WTC11 (cell line): ENCODE measurements at regions not wholly inside any gene's neighbourhood (a gene's known extent, or its start where the extent isn't known, plus 50 kb on each side); places are given as distances from the start of the nearest gene placed in this dataset.

Experiments
- ATAC-seq: fragments of 200-7000 bp; cut with Tn5 transposase; 2 replicates; pipeline ENCODE4 v1.10.0; 2021; ENCODE audit warnings: mild to moderate bottlenecking, moderate library complexity
- CTCF ChIA-PET: fragments of 300-600 bp; sonication (Branson Sonifier 250); formaldehyde crosslinking; loops from one replicate; lab custom pipeline; 2021; ENCODE audit warnings: antibody characterized with exemption; lab: Charles Lee
- POLR2A ChIA-PET: fragments of 350-600 bp; sonication (Branson Sonifier 250); formaldehyde crosslinking; loops from one replicate; lab custom pipeline; 2021; ENCODE audit warnings: antibody characterized with exemption; lab: Charles Lee
- DNase-seq: peaks from one replicate; pipeline ENCODE4 v3.0.0; 2021; ENCODE audit warnings: low spot score
- H3K27ac Mint-ChIP-seq: 2 replicates; pipeline ENCODE4 v1.8.0; 2021; ENCODE audit warnings: mixed read lengths
- H3K27me3 Mint-ChIP-seq: 2 replicates; pipeline ENCODE4 v1.8.0; 2021; ENCODE audit warnings: low read depth, mild to moderate bottlenecking, moderate library complexity, mixed read lengths
- H3K36me3 Mint-ChIP-seq: 2 replicates; pipeline ENCODE4 v1.8.0; 2021; ENCODE audit warnings: mixed read lengths
- H3K4me1 Mint-ChIP-seq: 2 replicates; pipeline ENCODE4 v1.8.0; 2022; ENCODE audit warnings: mixed read lengths
- H3K4me3 Mint-ChIP-seq: 2 replicates; pipeline ENCODE4 v1.8.0; 2021; ENCODE audit warnings: mild to moderate bottlenecking, moderate library complexity, mixed read lengths
- H3K9me3 Mint-ChIP-seq: 2 replicates; pipeline ENCODE4 v1.8.0; 2021; ENCODE audit warnings: mixed read lengths
- ATF1 ChIP-seq: sonication (generic); formaldehyde crosslinking; IDR thresholded peaks from 2 replicates; pipeline ENCODE4 v1.8.1; 2023; ENCODE audit warnings: mild to moderate bottlenecking, moderate library complexity, missing genetic modification reagents
- ELF4 ChIP-seq: sonication (generic); formaldehyde crosslinking; IDR thresholded peaks from 2 replicates; pipeline ENCODE4 v1.8.1; 2022; ENCODE audit warnings: low read depth, mild to moderate bottlenecking, moderate library complexity, missing genetic modification reagents
- EMX1 ChIP-seq: fragments of 250-450 bp; sonication (Bioruptor Pico); IDR thresholded peaks from 2 replicates; pipeline ENCODE4 v1.8.0; 2021; ENCODE audit warnings: mild to moderate bottlenecking
- FOXK1 ChIP-seq: sonication (generic); formaldehyde crosslinking; IDR thresholded peaks from 2 replicates; pipeline ENCODE4 v1.8.0; 2022; ENCODE audit warnings: mild to moderate bottlenecking, moderate library complexity, missing genetic modification reagents
- HMGA2 ChIP-seq: fragments of 250-450 bp; sonication (Bioruptor Pico); IDR thresholded peaks from 2 replicates; pipeline ENCODE4 v1.4.0; 2021; ENCODE audit warnings: mild to moderate bottlenecking, moderate library complexity
- NFATC4 ChIP-seq: fragments of 250-450 bp; sonication (Bioruptor Pico); IDR thresholded peaks from 2 replicates; pipeline ENCODE4 v1.9.0; 2021; ENCODE audit warnings: mild to moderate bottlenecking
- NFE2L1 ChIP-seq: sonication (generic); formaldehyde crosslinking; IDR thresholded peaks from 2 replicates; pipeline ENCODE4 v1.8.1; 2023; ENCODE audit warnings: missing genetic modification reagents
- NR3C1 ChIP-seq: sonication (generic); formaldehyde crosslinking; conservative IDR thresholded peaks from 2 replicates; pipeline ENCODE4 v1.8.1; 2023; ENCODE audit warnings: low read depth, mild to moderate bottlenecking, missing genetic modification reagents
- RELA ChIP-seq: sonication (generic); formaldehyde crosslinking; IDR thresholded peaks from 2 replicates; pipeline ENCODE4 v1.8.1; 2022; ENCODE audit warnings: missing genetic modification reagents, mild to moderate bottlenecking, borderline replicate concordance
- SMAD4 ChIP-seq: sonication (generic); formaldehyde crosslinking; IDR thresholded peaks from 2 replicates; pipeline ENCODE4 v1.8.0; 2022; ENCODE audit warnings: mild to moderate bottlenecking, missing genetic modification reagents
- ZNF121 ChIP-seq: sonication (generic); formaldehyde crosslinking; IDR thresholded peaks from 2 replicates; pipeline ENCODE4 v1.8.0; 2023; ENCODE audit warnings: missing genetic modification reagents
- ZNF232 ChIP-seq: sonication (generic); formaldehyde crosslinking; IDR thresholded peaks from 2 replicates; pipeline ENCODE4 v1.8.0; 2022; ENCODE audit warnings: mild to moderate bottlenecking, missing genetic modification reagents
- ZNF263 ChIP-seq: sonication (generic); formaldehyde crosslinking; IDR thresholded peaks from 2 replicates; pipeline ENCODE4 v1.8.1; 2022; ENCODE audit warnings: low read depth, mild to moderate bottlenecking, moderate library complexity, missing genetic modification reagents
- ZNF671 ChIP-seq: fragments of 250-450 bp; sonication (Bioruptor Pico); IDR thresholded peaks from 2 replicates; pipeline ENCODE4 v1.8.0; 2021; ENCODE audit warnings: mild to moderate bottlenecking
- TF ChIP-seq, protein P1 (sequence below): sonication (generic); formaldehyde crosslinking; IDR thresholded peaks from 2 replicates; pipeline ENCODE4 v1.8.1; 2022; ENCODE audit warnings: missing genetic modification reagents, borderline replicate concordance
- TF ChIP-seq, protein P2 (sequence below): fragments of 200-600 bp; IDR thresholded peaks from 2 replicates; pipeline ENCODE4 v1.8.0; 2022; ENCODE audit warnings: antibody characterized with exemption
- TF ChIP-seq, protein P3 (sequence below): sonication (generic); formaldehyde crosslinking; IDR thresholded peaks from 2 replicates; pipeline ENCODE4 v1.8.0; 2023; ENCODE audit warnings: mild to moderate bottlenecking, missing genetic modification reagents
- TF ChIP-seq, protein P4 (sequence below): sonication (generic); formaldehyde crosslinking; IDR thresholded peaks from 2 replicates; pipeline ENCODE4 v1.8.1; 2023; ENCODE audit warnings: mild to moderate bottlenecking, missing genetic modification reagents
- TF ChIP-seq, protein P5 (sequence below): sonication (generic); formaldehyde crosslinking; IDR thresholded peaks from 2 replicates; pipeline ENCODE4 v1.8.1; 2023; ENCODE audit warnings: mild to moderate bottlenecking, moderate library complexity, missing genetic modification reagents
- TF ChIP-seq, protein P6 (sequence below): sonication (generic); formaldehyde crosslinking; IDR thresholded peaks from 2 replicates; pipeline ENCODE4 v1.8.1; 2023; ENCODE audit warnings: mild to moderate bottlenecking, missing genetic modification reagents
- TF ChIP-seq, protein P7 (sequence below): sonication (generic); formaldehyde crosslinking; IDR thresholded peaks from 2 replicates; pipeline ENCODE4 v1.8.0; 2022; ENCODE audit warnings: mild to moderate bottlenecking, missing genetic modification reagents
- TF ChIP-seq, protein P8 (sequence below): sonication (generic); formaldehyde crosslinking; IDR thresholded peaks from 2 replicates; pipeline ENCODE4 v1.8.1; 2023; ENCODE audit warnings: mild to moderate bottlenecking, missing genetic modification reagents, moderate library complexity

DNA sequence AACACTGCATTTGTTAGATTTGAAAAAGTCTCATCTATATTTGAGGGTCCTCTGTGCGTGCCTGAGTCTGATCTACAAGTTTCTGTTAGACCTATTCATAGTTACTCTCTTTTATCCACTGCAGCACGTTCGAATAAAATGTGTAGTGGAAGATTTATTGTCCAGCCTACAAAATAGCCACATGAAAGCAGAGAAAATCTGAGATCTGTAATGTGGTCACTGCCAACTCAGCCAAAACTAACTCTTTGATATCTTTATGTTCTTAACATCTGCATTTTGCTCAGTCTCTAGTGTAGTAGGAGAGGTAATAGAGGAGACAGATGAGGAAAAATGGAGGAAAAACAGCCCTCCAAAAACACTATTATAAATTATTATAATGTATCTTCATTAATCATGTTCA lies 354.0 kb downstream of the NPR3 start:
- no peaks in the 10 kb centered on the region for H3K4me1 Mint-ChIP-seq
- no peaks in the 10 kb centered on the region; the same call in 1 of the 2 replicates for H3K27me3 Mint-ChIP-seq
- ChIA-PET CTCF (no interaction called here), POLR2A (no interaction called here)
- H3K27ac Mint-ChIP-seq: no peak overlapping the region
- H3K36me3 Mint-ChIP-seq: no peaks in the 10 kb centered on the region
- H3K9me3 Mint-ChIP-seq: no peaks in the 10 kb centered on the region
- DNase-seq (no peak), ATAC-seq (no peak)
- TF ChIP-seq, protein P1, sequence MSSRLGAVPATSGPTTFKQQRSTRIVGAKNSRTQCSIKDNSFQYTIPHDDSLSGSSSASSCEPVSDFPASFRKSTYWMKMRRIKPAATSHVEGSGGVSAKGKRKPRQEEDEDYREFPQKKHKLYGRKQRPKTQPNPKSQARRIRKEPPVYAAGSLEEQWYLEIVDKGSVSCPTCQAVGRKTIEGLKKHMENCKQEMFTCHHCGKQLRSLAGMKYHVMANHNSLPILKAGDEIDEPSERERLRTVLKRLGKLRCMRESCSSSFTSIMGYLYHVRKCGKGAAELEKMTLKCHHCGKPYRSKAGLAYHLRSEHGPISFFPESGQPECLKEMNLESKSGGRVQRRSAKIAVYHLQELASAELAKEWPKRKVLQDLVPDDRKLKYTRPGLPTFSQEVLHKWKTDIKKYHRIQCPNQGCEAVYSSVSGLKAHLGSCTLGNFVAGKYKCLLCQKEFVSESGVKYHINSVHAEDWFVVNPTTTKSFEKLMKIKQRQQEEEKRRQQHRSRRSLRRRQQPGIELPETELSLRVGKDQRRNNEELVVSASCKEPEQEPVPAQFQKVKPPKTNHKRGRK (CRISPR knock-in tag): no peak
- TF ChIP-seq, protein P2, sequence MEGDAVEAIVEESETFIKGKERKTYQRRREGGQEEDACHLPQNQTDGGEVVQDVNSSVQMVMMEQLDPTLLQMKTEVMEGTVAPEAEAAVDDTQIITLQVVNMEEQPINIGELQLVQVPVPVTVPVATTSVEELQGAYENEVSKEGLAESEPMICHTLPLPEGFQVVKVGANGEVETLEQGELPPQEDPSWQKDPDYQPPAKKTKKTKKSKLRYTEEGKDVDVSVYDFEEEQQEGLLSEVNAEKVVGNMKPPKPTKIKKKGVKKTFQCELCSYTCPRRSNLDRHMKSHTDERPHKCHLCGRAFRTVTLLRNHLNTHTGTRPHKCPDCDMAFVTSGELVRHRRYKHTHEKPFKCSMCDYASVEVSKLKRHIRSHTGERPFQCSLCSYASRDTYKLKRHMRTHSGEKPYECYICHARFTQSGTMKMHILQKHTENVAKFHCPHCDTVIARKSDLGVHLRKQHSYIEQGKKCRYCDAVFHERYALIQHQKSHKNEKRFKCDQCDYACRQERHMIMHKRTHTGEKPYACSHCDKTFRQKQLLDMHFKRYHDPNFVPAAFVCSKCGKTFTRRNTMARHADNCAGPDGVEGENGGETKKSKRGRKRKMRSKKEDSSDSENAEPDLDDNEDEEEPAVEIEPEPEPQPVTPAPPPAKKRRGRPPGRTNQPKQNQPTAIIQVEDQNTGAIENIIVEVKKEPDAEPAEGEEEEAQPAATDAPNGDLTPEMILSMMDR: no peak
- TF ChIP-seq, protein P3, sequence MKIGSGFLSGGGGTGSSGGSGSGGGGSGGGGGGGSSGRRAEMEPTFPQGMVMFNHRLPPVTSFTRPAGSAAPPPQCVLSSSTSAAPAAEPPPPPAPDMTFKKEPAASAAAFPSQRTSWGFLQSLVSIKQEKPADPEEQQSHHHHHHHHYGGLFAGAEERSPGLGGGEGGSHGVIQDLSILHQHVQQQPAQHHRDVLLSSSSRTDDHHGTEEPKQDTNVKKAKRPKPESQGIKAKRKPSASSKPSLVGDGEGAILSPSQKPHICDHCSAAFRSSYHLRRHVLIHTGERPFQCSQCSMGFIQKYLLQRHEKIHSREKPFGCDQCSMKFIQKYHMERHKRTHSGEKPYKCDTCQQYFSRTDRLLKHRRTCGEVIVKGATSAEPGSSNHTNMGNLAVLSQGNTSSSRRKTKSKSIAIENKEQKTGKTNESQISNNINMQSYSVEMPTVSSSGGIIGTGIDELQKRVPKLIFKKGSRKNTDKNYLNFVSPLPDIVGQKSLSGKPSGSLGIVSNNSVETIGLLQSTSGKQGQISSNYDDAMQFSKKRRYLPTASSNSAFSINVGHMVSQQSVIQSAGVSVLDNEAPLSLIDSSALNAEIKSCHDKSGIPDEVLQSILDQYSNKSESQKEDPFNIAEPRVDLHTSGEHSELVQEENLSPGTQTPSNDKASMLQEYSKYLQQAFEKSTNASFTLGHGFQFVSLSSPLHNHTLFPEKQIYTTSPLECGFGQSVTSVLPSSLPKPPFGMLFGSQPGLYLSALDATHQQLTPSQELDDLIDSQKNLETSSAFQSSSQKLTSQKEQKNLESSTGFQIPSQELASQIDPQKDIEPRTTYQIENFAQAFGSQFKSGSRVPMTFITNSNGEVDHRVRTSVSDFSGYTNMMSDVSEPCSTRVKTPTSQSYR: no peak
- TF ChIP-seq NR3C1: no peak
- TF ChIP-seq, protein P4, sequence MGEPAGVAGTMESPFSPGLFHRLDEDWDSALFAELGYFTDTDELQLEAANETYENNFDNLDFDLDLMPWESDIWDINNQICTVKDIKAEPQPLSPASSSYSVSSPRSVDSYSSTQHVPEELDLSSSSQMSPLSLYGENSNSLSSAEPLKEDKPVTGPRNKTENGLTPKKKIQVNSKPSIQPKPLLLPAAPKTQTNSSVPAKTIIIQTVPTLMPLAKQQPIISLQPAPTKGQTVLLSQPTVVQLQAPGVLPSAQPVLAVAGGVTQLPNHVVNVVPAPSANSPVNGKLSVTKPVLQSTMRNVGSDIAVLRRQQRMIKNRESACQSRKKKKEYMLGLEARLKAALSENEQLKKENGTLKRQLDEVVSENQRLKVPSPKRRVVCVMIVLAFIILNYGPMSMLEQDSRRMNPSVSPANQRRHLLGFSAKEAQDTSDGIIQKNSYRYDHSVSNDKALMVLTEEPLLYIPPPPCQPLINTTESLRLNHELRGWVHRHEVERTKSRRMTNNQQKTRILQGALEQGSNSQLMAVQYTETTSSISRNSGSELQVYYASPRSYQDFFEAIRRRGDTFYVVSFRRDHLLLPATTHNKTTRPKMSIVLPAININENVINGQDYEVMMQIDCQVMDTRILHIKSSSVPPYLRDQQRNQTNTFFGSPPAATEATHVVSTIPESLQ (CRISPR knock-in tag): no peak
- TF ChIP-seq SMAD4 (CRISPR knock-in tag): no peak
- TF ChIP-seq HMGA2 (CRISPR knock-in tag): no peak
- no peak for TF ChIP-seq ZNF263 (CRISPR knock-in tag)
- H3K4me3 Mint-ChIP-seq: no peak overlapping the region

DNA sequence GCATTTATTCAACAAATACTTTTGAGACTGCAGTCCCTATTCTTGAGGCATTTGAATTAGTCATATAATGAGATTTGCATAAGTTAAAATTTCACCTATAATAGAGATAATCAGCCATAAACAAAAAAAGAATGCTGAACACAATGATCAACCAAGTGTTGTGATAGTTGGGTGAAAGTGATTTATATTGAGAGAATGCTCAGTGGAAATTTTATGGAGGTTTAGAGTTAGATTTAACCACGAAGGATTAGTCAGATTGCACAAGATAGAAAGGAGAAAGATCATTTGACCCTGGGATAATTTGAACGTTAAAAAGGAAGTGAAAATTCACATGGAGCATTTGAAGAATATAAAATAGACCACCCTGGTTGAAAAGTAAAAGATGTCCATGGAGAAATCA lies 356.2 kb downstream of the NPR3 start:
- POLR2A ChIA-PET: no interaction called here
- Mint-ChIP-seq H3K27me3 (no peaks in the 10 kb centered on the region), H3K4me1 (no peaks in the 10 kb centered on the region), H3K27ac (no peak overlapping the region), H3K9me3 (no peaks in the 10 kb centered on the region), H3K4me3 (no peak overlapping the region), H3K36me3 (no peaks in the 10 kb centered on the region)
- ATAC-seq (no peak), DNase-seq (no peak)
- TF ChIP-seq ZNF263 (CRISPR knock-in tag) (no peak), ZNF671 (no peak), ZNF121 (no peak), RELA (no peak), ZNF232 (CRISPR knock-in tag) (no peak), ELF4 (CRISPR knock-in tag) (no peak), FOXK1 (CRISPR knock-in tag) (no peak), NFATC4 (no peak), NFE2L1 (CRISPR knock-in tag) (no peak), SMAD4 (CRISPR knock-in tag) (no peak), EMX1 (CRISPR knock-in tag) (no peak), ATF1 (CRISPR knock-in tag) (no peak)
- TF ChIP-seq, protein P5, sequence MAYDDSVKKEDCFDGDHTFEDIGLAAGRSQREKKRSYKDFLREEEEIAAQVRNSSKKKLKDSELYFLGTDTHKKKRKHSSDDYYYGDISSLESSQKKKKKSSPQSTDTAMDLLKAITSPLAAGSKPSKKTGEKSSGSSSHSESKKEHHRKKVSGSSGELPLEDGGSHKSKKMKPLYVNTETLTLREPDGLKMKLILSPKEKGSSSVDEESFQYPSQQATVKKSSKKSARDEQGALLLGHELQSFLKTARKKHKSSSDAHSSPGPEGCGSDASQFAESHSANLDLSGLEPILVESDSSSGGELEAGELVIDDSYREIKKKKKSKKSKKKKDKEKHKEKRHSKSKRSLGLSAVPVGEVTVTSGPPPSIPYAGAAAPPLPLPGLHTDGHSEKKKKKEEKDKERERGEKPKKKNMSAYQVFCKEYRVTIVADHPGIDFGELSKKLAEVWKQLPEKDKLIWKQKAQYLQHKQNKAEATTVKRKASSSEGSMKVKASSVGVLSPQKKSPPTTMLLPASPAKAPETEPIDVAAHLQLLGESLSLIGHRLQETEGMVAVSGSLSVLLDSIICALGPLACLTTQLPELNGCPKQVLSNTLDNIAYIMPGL (CRISPR knock-in tag): no peak
- TF ChIP-seq, protein P4 (CRISPR knock-in tag): no peak
- TF ChIP-seq, protein P6, sequence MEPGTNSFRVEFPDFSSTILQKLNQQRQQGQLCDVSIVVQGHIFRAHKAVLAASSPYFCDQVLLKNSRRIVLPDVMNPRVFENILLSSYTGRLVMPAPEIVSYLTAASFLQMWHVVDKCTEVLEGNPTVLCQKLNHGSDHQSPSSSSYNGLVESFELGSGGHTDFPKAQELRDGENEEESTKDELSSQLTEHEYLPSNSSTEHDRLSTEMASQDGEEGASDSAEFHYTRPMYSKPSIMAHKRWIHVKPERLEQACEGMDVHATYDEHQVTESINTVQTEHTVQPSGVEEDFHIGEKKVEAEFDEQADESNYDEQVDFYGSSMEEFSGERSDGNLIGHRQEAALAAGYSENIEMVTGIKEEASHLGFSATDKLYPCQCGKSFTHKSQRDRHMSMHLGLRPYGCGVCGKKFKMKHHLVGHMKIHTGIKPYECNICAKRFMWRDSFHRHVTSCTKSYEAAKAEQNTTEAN (CRISPR knock-in tag): no peak
- TF ChIP-seq, protein P7, sequence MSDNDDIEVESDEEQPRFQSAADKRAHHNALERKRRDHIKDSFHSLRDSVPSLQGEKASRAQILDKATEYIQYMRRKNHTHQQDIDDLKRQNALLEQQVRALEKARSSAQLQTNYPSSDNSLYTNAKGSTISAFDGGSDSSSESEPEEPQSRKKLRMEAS (CRISPR knock-in tag): no peak
- TF ChIP-seq, protein P8, sequence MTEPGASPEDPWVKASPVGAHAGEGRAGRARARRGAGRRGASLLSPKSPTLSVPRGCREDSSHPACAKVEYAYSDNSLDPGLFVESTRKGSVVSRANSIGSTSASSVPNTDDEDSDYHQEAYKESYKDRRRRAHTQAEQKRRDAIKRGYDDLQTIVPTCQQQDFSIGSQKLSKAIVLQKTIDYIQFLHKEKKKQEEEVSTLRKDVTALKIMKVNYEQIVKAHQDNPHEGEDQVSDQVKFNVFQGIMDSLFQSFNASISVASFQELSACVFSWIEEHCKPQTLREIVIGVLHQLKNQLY (CRISPR knock-in tag): no peak
- CTCF ChIA-PET: no interaction called here
